ENCODE measurements at regions not wholly inside any gene's neighbourhood (a gene's known extent, or its start where the extent isn't known, plus 50 kb on each side); places are given as distances from the start of the nearest gene placed in this dataset.

- no peak for DNase-seq (ENCODE audit: low spot score)
Measured at GRCh38 chr4:132540268-132540667, 608.8 kb upstream of the PCDH10 start.

GRCh38 chr4:132540797-132541196 lies 608.3 kb upstream of the PCDH10 start:
- DNase-seq (ENCODE audit: low spot score) = no peak

GRCh38 chr4:132542228-132542627 lies 606.9 kb upstream of the PCDH10 start:
- no peak for DNase-seq (ENCODE audit: low spot score)

GRCh38 chr4:132548463-132548862 lies 600.6 kb upstream of the PCDH10 start:
- no peak for DNase-seq (ENCODE audit: low spot score)

- DNase-seq (ENCODE audit: low spot score) = no peak
Measured at GRCh38 chr4:132556316-132556715, 592.8 kb upstream of the PCDH10 start.

- DNase-seq (ENCODE audit: low spot score) = no peak
Measured at GRCh38 chr4:132557660-132558059, 591.4 kb upstream of the PCDH10 start.

- DNase-seq (ENCODE audit: low spot score) = no peak
Measured at GRCh38 chr4:132564920-132565319, 584.2 kb upstream of the PCDH10 start.

- no peak for DNase-seq (ENCODE audit: low spot score)
Measured at GRCh38 chr4:132565542-132565941, 583.6 kb upstream of the PCDH10 start.

- DNase-seq (ENCODE audit: low spot score) = no peak
Measured at GRCh38 chr4:132572210-132572609, 576.9 kb upstream of the PCDH10 start.

GRCh38 chr4:132587626-132588025 lies 561.5 kb upstream of the PCDH10 start:
- DNase-seq (ENCODE audit: low spot score) = no peak

- DNase-seq (ENCODE audit: low spot score) = no peak
Measured at GRCh38 chr4:132592340-132592739, 556.8 kb upstream of the PCDH10 start.

GRCh38 chr4:132592850-132593249 lies 556.2 kb upstream of the PCDH10 start:
- DNase-seq (ENCODE audit: low spot score) = no peak

- DNase-seq (ENCODE audit: low spot score) = no peak
Measured at GRCh38 chr4:132593717-132594400, 555.2 kb upstream of the PCDH10 start.

GRCh38 chr4:132596186-132596585 lies 552.9 kb upstream of the PCDH10 start:
- DNase-seq (ENCODE audit: low spot score) = no peak

GRCh38 chr4:132605551-132605950 lies 543.5 kb upstream of the PCDH10 start:
- DNase-seq (ENCODE audit: low spot score) = no peak

- DNase-seq (ENCODE audit: low spot score) = no peak
Measured at GRCh38 chr4:132614682-132615081, 534.4 kb upstream of the PCDH10 start.

- DNase-seq (ENCODE audit: low spot score) = no peak
Measured at GRCh38 chr4:132619968-132620367, 529.1 kb upstream of the PCDH10 start.

- peak; percentile 9 for DNase-seq (ENCODE audit: low spot score)
Measured at GRCh38 chr4:132642016-132642817, 506.9 kb upstream of the PCDH10 start.

GRCh38 chr4:132646186-132646585 lies 502.9 kb upstream of the PCDH10 start:
- DNase-seq (ENCODE audit: low spot score) = peak; percentile 9

GRCh38 chr4:132651196-132651595 lies 497.9 kb upstream of the PCDH10 start:
- no peak for DNase-seq (ENCODE audit: low spot score)

GRCh38 chr4:132660181-132660580 lies 488.9 kb upstream of the PCDH10 start:
- DNase-seq (ENCODE audit: low spot score) = no peak

- no peak for DNase-seq (ENCODE audit: low spot score)
Measured at GRCh38 chr4:132662456-132662855, 486.6 kb upstream of the PCDH10 start.

GRCh38 chr4:132669786-132670185 lies 479.3 kb upstream of the PCDH10 start:
- DNase-seq (ENCODE audit: low spot score) = no peak

- no peak for DNase-seq (ENCODE audit: low spot score)
Measured at GRCh38 chr4:132670557-132670956, 478.5 kb upstream of the PCDH10 start.

Measured in activated CD4-positive, alpha-beta T cell treated with anti-CD3 and anti-CD28 coated beads, Interleukin-2, Interleukin-4, amounts not matched to agents 100 ng/mL and 50 ng/mL, durations not matched to agents 16 hours and 8 hours (primary cell).